Erythroblast (primary cell): ENCODE measurements at regions not wholly inside any gene's neighbourhood (a gene's known extent, or its start where the extent isn't known, plus 50 kb on each side); places are given as distances from the start of the nearest gene placed in this dataset.

Experiments
- GATA1 ChIP-seq: IDR thresholded peaks from 2 replicates; pipeline ENCODE4 v1.6.1; 2011; ENCODE audit warnings: low read depth, mild to moderate bottlenecking, control low read depth, low read length, moderate library complexity
- POLR2A ChIP-seq: IDR thresholded peaks from 2 replicates; pipeline ENCODE4 v1.6.1; 2011; ENCODE audit warnings: mild to moderate bottlenecking, low read length

- TF ChIP-seq POLR2A: no peak
- no peak for TF ChIP-seq GATA1
Observed at GRCh38 chr2:125172181-125172580, 1147.1 kb downstream of the CNTNAP5 start.
